SK-N-MC (cell line): ENCODE measurements at regions not wholly inside any gene's neighbourhood (a gene's known extent, or its start where the extent isn't known, plus 50 kb on each side); places are given as distances from the start of the nearest gene placed in this dataset.

Source experiments
- EZH2 ChIP-seq: fragments of 200-600 bp; sonication (generic); IDR thresholded peaks from one replicate; pipeline ENCODE4 v1.6.1; 2017; ENCODE audit warnings: antibody characterized with exemption
- POLR2AphosphoS5 ChIP-seq: IDR thresholded peaks from 2 replicates; pipeline ENCODE4 v1.6.1; 2012; ENCODE audit warnings: mild to moderate bottlenecking, low read depth, low read length, borderline replicate concordance

DNA sequence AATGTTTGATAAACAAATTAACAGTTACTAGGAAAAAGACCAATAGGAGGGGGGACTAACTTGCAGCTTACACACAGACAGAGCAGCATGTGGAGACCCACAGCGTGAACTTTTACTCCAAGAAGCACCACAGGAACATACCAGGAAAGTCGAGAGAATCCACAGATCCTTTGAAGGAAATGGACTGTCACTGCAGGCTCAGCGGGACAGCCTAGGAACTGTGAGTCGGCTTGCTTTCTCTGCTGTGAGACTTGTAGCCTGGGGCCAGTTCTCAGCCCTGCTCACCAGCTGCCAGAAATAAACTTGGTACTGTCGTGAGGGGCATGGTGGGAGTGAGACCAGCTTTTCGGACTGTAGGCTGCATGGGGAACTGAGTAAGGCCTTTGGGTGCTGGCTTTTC is 1211.5 kb downstream of the PCDH17 start:
- TF ChIP-seq EZH2 (no peak), POLR2AphosphoS5 (no peak)
